HG03460 (cell line): ENCODE measurements at regions not wholly inside any gene's neighbourhood (a gene's known extent, or its start where the extent isn't known, plus 50 kb on each side); places are given as distances from the start of the nearest gene placed in this dataset.
"Not testable (repeated sequence)": the region's sequence is repeated elsewhere in the genome, so short reads cannot be mapped to it uniquely, and the experiment has no call there.

Source experiments
- ATAC-seq: cut with Tn5 transposase; IDR thresholded peaks from one replicate; pipeline ENCODE4 v1.9.1; 2021; ENCODE audit not compliant: unreplicated experiment

GRCh38 chr3:84666468-84666867 lies 292.3 kb upstream of the CADM2 start:
- no peak for ATAC-seq

GRCh38 chr3:84679211-84679610 lies 279.6 kb upstream of the CADM2 start:
- no peak for ATAC-seq

GRCh38 chr3:84680700-84681099 lies 278.1 kb upstream of the CADM2 start:
- no peak for ATAC-seq

- ATAC-seq, result no peak
Measured at GRCh38 chr3:84683493-84683892, 275.3 kb upstream of the CADM2 start.

GRCh38 chr3:84685467-84685866 lies 273.3 kb upstream of the CADM2 start:
- no peak for ATAC-seq

DNA sequence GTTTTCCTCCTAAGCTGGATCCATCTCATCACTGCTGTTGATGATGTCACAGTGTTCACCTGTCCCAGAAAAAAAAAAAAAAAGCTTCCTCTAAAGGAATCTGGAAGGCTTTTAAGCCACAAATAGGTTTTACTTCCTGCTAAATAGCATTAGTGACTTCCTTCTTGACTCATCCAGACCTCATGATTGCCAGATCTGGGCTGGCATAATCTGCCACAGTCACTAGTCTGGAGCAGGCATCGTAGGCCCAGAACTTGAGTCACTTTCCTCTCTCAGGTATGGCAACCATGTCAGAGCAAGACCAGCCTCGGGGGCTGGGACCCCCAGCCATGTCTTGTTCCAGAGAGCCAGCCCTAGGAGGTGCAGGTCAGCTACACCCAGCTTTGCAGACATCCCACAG lies 266.5 kb upstream of the CADM2 start:
- ATAC-seq, result no peak

GRCh38 chr3:84710288-84710687 lies 248.5 kb upstream of the CADM2 start:
- ATAC-seq, result not testable (repeated sequence)

DNA sequence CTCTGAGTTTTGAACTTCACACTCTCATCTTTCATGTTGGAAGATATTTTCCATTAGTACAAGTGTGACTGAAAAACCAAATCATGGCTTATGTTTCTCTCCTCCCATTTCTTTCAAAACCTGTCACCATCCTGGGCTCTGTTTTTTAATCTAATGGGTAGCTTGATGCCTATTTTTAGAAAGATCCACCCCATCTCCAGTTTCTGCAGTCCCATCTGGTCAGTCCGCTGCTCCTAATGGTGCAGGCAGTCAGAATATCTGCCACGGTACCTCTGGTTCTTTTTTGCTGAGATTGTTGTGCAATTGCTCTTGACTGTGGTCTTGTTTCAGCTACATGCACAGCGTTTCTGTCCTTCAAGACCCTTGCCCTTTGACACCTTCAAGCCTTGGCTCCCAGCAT lies 240.9 kb upstream of the CADM2 start:
- ATAC-seq, result no peak

GRCh38 chr3:84724877-84725276 lies 233.9 kb upstream of the CADM2 start:
- ATAC-seq, result peak; percentile 85

- ATAC-seq, result no peak
Measured at GRCh38 chr3:84727616-84728015, 231.2 kb upstream of the CADM2 start.

- ATAC-seq, result not testable (repeated sequence)
Measured at GRCh38 chr3:84734731-84735130, 224.1 kb upstream of the CADM2 start.

- no peak for ATAC-seq
Measured at GRCh38 chr3:84738086-84738485, 220.7 kb upstream of the CADM2 start.

GRCh38 chr3:84742915-84743425 lies 215.8 kb upstream of the CADM2 start:
- no peak for ATAC-seq

GRCh38 chr3:84744130-84744529 lies 214.7 kb upstream of the CADM2 start:
- no peak for ATAC-seq

DNA sequence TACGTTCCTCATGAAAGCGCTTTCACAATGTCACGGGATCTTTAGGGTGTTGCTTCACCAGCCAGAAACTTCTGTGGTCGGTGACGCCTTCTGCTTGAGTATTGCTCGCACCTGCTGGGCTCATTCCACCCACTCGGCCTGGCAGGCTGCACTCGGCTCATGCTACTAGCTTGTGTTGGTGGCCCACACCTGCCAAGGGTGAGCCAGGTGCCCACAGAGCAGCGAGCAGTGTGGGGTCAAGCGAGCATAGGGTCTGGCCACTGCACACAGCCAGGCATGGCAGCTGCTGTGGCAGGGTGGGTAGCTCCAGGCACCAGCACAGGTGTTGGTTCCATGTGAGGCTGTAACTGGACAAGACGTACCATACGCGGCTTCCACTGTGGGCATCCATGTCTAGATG lies 202.9 kb upstream of the CADM2 start:
- ATAC-seq, result no peak

DNA sequence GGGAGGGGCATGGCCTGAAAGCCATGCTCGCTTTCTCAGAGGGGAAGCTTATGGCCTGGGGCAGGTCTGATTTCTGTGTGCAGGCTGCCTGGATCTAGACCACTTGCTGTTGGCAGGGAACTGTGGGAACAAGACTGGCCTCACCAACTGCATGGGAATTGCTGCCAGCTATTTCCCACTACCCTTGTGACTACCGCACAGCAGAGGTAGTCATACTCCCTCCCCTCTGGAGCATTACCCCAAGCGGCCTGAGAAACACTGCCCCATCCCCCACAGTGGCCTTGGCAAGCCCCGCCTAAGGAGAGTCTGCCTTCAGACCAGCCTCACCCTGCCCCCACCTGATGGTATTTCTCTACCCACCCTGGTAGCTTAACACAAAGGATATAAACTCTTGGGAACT lies 199.4 kb upstream of the CADM2 start:
- no peak for ATAC-seq

DNA sequence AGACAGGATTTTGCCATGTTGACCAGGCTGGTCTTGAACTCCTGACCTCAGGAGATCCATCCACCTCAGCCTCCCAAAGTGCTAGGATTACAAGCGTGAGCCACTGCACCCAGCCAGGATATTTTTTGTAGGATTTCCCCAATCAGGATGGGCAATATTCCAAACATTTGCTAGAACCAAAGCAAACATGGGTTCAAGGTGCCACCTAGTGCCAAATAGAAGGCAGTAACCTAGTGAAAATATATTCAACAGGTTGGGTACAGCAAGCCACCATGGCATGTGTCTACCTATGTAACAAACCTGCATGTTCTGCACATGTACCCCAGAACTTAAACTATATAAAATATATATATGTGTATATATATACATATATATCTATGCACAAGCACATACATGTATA lies 185.9 kb upstream of the CADM2 start:
- no peak for ATAC-seq

DNA sequence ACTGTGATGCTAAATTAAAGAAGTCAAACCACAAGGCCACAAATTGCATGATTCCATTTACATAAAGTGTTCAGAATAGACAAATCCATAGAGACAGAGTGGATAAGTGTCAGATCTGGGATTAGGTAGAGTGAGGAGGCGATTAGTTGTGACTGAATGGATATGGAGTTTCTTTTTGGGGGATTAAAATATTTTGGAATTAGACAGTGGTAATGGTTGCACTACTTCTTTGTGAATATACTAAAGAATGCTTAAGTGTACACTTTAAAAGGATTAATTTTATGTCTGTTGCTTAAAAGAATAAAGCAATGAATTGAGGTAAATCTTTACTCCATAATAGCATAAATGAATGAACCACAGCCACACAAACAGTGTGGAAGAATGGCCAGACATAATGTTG lies 175.5 kb upstream of the CADM2 start:
- ATAC-seq, result no peak

GRCh38 chr3:84789961-84790360 lies 168.8 kb upstream of the CADM2 start:
- ATAC-seq, result no peak

DNA sequence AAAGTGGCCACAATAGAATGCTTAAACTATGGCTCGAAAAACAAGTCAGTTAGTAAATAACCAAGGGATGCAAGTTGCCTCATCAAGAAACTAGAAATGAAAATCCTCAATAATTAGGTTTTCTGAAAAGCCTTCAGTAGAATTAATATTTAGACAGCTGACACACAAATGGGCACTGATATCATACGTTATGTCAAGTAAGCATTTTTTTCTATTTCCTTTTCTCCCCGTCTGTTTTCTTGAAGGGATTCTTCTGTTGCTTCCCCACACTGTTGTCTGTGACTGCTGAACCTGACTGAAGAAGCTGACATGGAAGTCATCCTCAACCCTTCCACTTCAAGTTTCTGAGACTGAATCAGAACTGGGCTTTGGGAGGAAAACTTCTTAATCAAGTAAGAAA lies 151.8 kb upstream of the CADM2 start:
- ATAC-seq, result no peak

- no peak for ATAC-seq
Measured at GRCh38 chr3:84820126-84820525, 138.7 kb upstream of the CADM2 start.

- no peak for ATAC-seq
Measured at GRCh38 chr3:84820906-84821305, 137.9 kb upstream of the CADM2 start.

- ATAC-seq, result no peak
Measured at GRCh38 chr3:84825817-84826216, 133.0 kb upstream of the CADM2 start.

GRCh38 chr3:84830476-84830875 lies 128.3 kb upstream of the CADM2 start:
- ATAC-seq, result no peak
